Right atrium auricular region (tissue), 2 donors: ENCODE measurements at regions not wholly inside any gene's neighbourhood (a gene's known extent, or its start where the extent isn't known, plus 50 kb on each side); places are given as distances from the start of the nearest gene placed in this dataset.

Experiments
- DNase-seq: peaks from one replicate; pipeline ENCODE4 v3.0.0-alpha.2; 2019; ENCODE audit warnings: low spot score
- H3K27ac ChIP-seq, 2 donors: fragments of 200-600 bp; sonication (generic); 1 replicate in 1 of 2; 2 replicates in 1 of 2; pipeline ENCODE4 v1.5.1; 2016 to 2019
- H3K27me3 ChIP-seq, 2 donors: fragments of 200-600 bp; sonication (generic); one replicate each; pipeline versions ENCODE4 v1.5.1 to v1.6.0; 2017 to 2019
- H3K36me3 ChIP-seq: fragments of 200-600 bp; sonication (generic); one replicate; pipeline ENCODE4 v1.5.1; 2016
- H3K4me1 ChIP-seq, 2 donors: fragments of 200-600 bp; sonication (generic); one replicate each; pipeline versions ENCODE4 v1.5.1 to v1.6.0; 2017 to 2019
- H3K4me3 ChIP-seq, 2 donors: fragments of 200-600 bp; sonication (generic); 1 replicate in 1 of 2; 2 replicates in 1 of 2; pipeline ENCODE4 v1.5.1; 2017 to 2019; ENCODE audit warnings: mild to moderate bottlenecking in 1 of 2, moderate library complexity in 1 of 2
- H3K9me3 ChIP-seq, 2 donors: fragments of 200-600 bp; sonication (generic); one replicate each; pipeline ENCODE4 v1.5.1; 2019
- CTCF ChIP-seq, 2 donors: fragments of 200-600 bp; sonication (generic); IDR thresholded peaks; one replicate each; pipeline ENCODE4 v1.5.1; 2019; ENCODE audit warnings: antibody characterized with exemption in 2 of 2

GRCh38 chr9:26471261-26471660 lies 421.3 kb downstream of the CAAP1 start:
- no peaks in the 10 kb centered on the region for H3K27me3 ChIP-seq
- no peak for TF ChIP-seq CTCF (IDR thresholded peaks at IDR 0.05)
- no peak overlapping the region for H3K4me3 ChIP-seq
- H3K27ac ChIP-seq = no peak overlapping the region
- no peaks in the 10 kb centered on the region for H3K36me3 ChIP-seq
- no peaks in the 10 kb centered on the region for H3K4me1 ChIP-seq
- H3K9me3 ChIP-seq = peaks cover 0 to 3% of the 10 kb centered on the region in 2 donors
- DNase-seq = no peak

GRCh38 chr9:26470284-26470683 lies 422.3 kb downstream of the CAAP1 start:
- Histone ChIP-seq H3K4me3 (no peak overlapping the region), H3K9me3 (peaks cover 0 to 3% of the 10 kb centered on the region in 2 donors), H3K4me1 (no peaks in the 10 kb centered on the region), H3K27me3 (no peaks in the 10 kb centered on the region), H3K27ac (no peak overlapping the region), H3K36me3 (no peaks in the 10 kb centered on the region)
- TF ChIP-seq CTCF (IDR thresholded peaks at IDR 0.05) = no peak
- no peak for DNase-seq

GRCh38 chr9:26463837-26464236 lies 428.8 kb downstream of the CAAP1 start:
- Histone ChIP-seq H3K9me3 (peaks cover 0 to 10% of the 10 kb centered on the region in 2 donors), H3K4me3 (no peak overlapping the region), H3K36me3 (no peaks in the 10 kb centered on the region), H3K4me1 (no peaks in the 10 kb centered on the region), H3K27ac (no peak overlapping the region), H3K27me3 (no peaks in the 10 kb centered on the region)
- no peak for TF ChIP-seq CTCF (IDR thresholded peaks at IDR 0.05)
- no peak for DNase-seq

- Histone ChIP-seq H3K27ac (no peak overlapping the region), H3K4me3 (no peak overlapping the region), H3K27me3 (no peaks in the 10 kb centered on the region), H3K4me1 (no peaks in the 10 kb centered on the region), H3K36me3 (no peaks in the 10 kb centered on the region), H3K9me3 (peaks cover 0 to 10% of the 10 kb centered on the region in 2 donors)
- no peak for TF ChIP-seq CTCF (IDR thresholded peaks at IDR 0.05)
- DNase-seq = no peak
These were observed 429.9 kb downstream of the CAAP1 start for GRCh38 chr9:26462751-26463150.

GRCh38 chr9:26462213-26462612 lies 430.4 kb downstream of the CAAP1 start:
- Histone ChIP-seq H3K4me3 (no peak overlapping the region), H3K9me3 (peaks cover 0 to 10% of the 10 kb centered on the region in 2 donors), H3K27me3 (no peaks in the 10 kb centered on the region), H3K27ac (no peak overlapping the region), H3K36me3 (no peaks in the 10 kb centered on the region), H3K4me1 (no peaks in the 10 kb centered on the region)
- DNase-seq = no peak
- TF ChIP-seq CTCF (IDR thresholded peaks at IDR 0.05) = no peak

GRCh38 chr9:26460624-26461023 lies 432.0 kb downstream of the CAAP1 start:
- H3K27me3 ChIP-seq = no peaks in the 10 kb centered on the region

More at GRCh38 chr9:26460624-26461023, 432.0 kb downstream of the CAAP1 start:
- no peak for TF ChIP-seq CTCF (IDR thresholded peaks at IDR 0.05)
- Histone ChIP-seq H3K9me3 (peaks cover 0 to 6% of the 10 kb centered on the region in 2 donors), H3K4me3 (no peak overlapping the region), H3K27ac (no peak overlapping the region), H3K36me3 (no peaks in the 10 kb centered on the region), H3K4me1 (no peaks in the 10 kb centered on the region)
- no peak for DNase-seq
